DND-41 (cell line): ENCODE measurements at regions not wholly inside any gene's neighbourhood (a gene's known extent, or its start where the extent isn't known, plus 50 kb on each side); places are given as distances from the start of the nearest gene placed in this dataset.
A peak's percentile ranks its signal among the peaks of the same experiment; 100 is the strongest.
"Not testable (repeated sequence)": the region's sequence is repeated elsewhere in the genome, so short reads cannot be mapped to it uniquely, and the experiment has no call there.

Experiments
- ATAC-seq: fragments of 200-7000 bp; cut with Tn5 transposase; 3 replicates; pipeline ENCODE4 v1.9.1; 2021; ENCODE audit warnings: low read depth; ENCODE audit not compliant: insufficient read depth
- DNase-seq: peaks from one replicate; pipeline ENCODE4 v3.0.0-alpha.2; 2020
- H2AFZ ChIP-seq: 2 replicates; pipeline ENCODE4 v1.6.0; 2012; ENCODE audit warnings: low read depth, low read length
- H3K27ac ChIP-seq: 2 replicates; pipeline ENCODE4 v1.5.1; 2012; ENCODE audit warnings: low read length, inconsistent platforms
- H3K27me3 ChIP-seq: fragments of 200-600 bp; sonication (generic); 2 replicates; pipeline ENCODE4 v1.6.0; 2012; ENCODE audit warnings: low read length, mild to moderate bottlenecking, inconsistent platforms; ENCODE audit not compliant: insufficient read depth, poor library complexity
- H3K36me3 ChIP-seq: 2 replicates; pipeline ENCODE4 v1.5.1; 2012; ENCODE audit warnings: low read length, inconsistent platforms; ENCODE audit not compliant: insufficient read depth
- H3K4me1 ChIP-seq: 2 replicates; pipeline ENCODE4 v1.5.1; 2012; ENCODE audit warnings: mild to moderate bottlenecking, low read length; ENCODE audit not compliant: insufficient read depth
- H3K4me2 ChIP-seq: 2 replicates; pipeline ENCODE4 v1.6.0; 2012; ENCODE audit warnings: mild to moderate bottlenecking, moderate library complexity, low read length, inconsistent platforms; ENCODE audit not compliant: insufficient read depth
- H3K4me3 ChIP-seq, 2 experiments: fragments of 200-600 bp in 1 of 2; shearing (Covaris generic) in 1 of 2; 2 replicates each; pipeline ENCODE4 v1.5.1; 2012 to 2016; ENCODE audit warnings: inconsistent platforms in 2 of 2, low read length in 2 of 2, mild to moderate bottlenecking in 2 of 2, low read depth in 1 of 2, moderate library complexity in 1 of 2
- H3K79me2 ChIP-seq: 2 replicates; pipeline ENCODE4 v1.6.0; 2012; ENCODE audit warnings: low read length, inconsistent platforms; ENCODE audit not compliant: insufficient read depth
- H3K9ac ChIP-seq: 2 replicates; pipeline ENCODE4 v1.6.0; 2012; ENCODE audit warnings: low read depth, mild to moderate bottlenecking, inconsistent platforms, low read length, moderate library complexity
- H3K9me3 ChIP-seq: 2 replicates; pipeline ENCODE4 v1.5.1; 2012; ENCODE audit warnings: low read length, moderate library complexity, mild to moderate bottlenecking, inconsistent platforms; ENCODE audit not compliant: insufficient read depth, severe bottlenecking
- H4K20me1 ChIP-seq: 2 replicates; pipeline ENCODE4 v1.6.0; 2012; ENCODE audit warnings: low read length; ENCODE audit not compliant: insufficient read depth
- EZH2 ChIP-seq: IDR thresholded peaks from 3 replicates; pipeline ENCODE4 v1.6.1; 2012; ENCODE audit warnings: borderline replicate concordance, low read depth, mild to moderate bottlenecking, moderate library complexity, low read length, inconsistent platforms; ENCODE audit not compliant: severe bottlenecking
- TF ChIP-seq, protein P1 (sequence below): IDR thresholded peaks from 2 replicates; pipeline ENCODE4 v1.5.1; 2012; ENCODE audit warnings: borderline replicate concordance, low read length, moderate library complexity, mild to moderate bottlenecking; ENCODE audit not compliant: poor library complexity, severe bottlenecking; ENCODE audit errors: extremely low read depth

- Histone ChIP-seq H3K36me3 (no peaks in the 10 kb centered on the region), H3K4me3 (no peak overlapping the region), H3K9me3 (no peaks in the 10 kb centered on the region), H4K20me1 (no peaks in the 10 kb centered on the region), H3K27me3 (no peaks in the 10 kb centered on the region), H3K4me2 (no peak overlapping the region), H3K79me2 (no peaks in the 10 kb centered on the region), H2AFZ (no peak overlapping the region), H3K9ac (no peak overlapping the region), H3K27ac (no peak overlapping the region), H3K4me1 (no peaks in the 10 kb centered on the region)
- no peak for DNase-seq
- no peak for TF ChIP-seq EZH2
- no peak for ATAC-seq
These were observed 59.8 kb upstream of the PRR5 start for GRCh38 chr22:44642096-44642644.

DNA sequence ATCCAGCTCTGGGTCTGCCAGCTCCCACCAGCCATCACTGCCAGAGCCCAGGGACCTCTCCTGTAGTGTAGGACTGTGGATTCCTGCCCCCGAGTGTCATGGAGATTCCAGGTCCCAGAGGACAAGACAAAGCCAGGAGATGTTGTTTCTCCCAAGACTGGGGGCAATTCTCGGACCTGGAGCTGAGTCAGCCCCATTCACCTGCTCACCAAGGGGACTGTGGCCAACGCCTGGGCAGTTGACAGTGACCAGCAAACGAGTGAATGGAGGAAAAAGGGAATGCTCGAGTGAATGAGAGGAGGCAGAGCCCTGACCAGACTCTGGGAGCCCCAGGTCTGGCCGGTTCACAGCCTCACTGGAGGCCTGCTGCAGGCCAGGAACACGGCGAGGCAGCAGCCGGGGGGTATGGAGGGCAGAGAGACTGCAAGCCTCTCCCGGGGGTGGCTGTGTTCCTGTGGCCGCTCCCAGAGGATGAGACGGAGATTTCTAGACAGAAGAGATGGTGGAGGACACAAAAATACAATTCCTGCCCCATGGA, 61.3 kb upstream of the PRR5 start:
- no peak overlapping the region for H3K27ac ChIP-seq
- H3K4me3 ChIP-seq: no peak overlapping the region
- H3K36me3 ChIP-seq: no peaks in the 10 kb centered on the region
- no peaks in the 10 kb centered on the region for H3K9me3 ChIP-seq
- TF ChIP-seq, protein P1, sequence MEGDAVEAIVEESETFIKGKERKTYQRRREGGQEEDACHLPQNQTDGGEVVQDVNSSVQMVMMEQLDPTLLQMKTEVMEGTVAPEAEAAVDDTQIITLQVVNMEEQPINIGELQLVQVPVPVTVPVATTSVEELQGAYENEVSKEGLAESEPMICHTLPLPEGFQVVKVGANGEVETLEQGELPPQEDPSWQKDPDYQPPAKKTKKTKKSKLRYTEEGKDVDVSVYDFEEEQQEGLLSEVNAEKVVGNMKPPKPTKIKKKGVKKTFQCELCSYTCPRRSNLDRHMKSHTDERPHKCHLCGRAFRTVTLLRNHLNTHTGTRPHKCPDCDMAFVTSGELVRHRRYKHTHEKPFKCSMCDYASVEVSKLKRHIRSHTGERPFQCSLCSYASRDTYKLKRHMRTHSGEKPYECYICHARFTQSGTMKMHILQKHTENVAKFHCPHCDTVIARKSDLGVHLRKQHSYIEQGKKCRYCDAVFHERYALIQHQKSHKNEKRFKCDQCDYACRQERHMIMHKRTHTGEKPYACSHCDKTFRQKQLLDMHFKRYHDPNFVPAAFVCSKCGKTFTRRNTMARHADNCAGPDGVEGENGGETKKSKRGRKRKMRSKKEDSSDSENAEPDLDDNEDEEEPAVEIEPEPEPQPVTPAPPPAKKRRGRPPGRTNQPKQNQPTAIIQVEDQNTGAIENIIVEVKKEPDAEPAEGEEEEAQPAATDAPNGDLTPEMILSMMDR: no peak
- TF ChIP-seq EZH2: no peak
- no peaks in the 10 kb centered on the region for H3K27me3 ChIP-seq
- no peak overlapping the region for H3K4me2 ChIP-seq
- H2AFZ ChIP-seq: no peak overlapping the region
- ATAC-seq: no peak
- H3K4me1 ChIP-seq: no peaks in the 10 kb centered on the region
- H3K9ac ChIP-seq: no peak overlapping the region
- H4K20me1 ChIP-seq: no peaks in the 10 kb centered on the region
- no peaks in the 10 kb centered on the region for H3K79me2 ChIP-seq
- no peak for DNase-seq

DNA sequence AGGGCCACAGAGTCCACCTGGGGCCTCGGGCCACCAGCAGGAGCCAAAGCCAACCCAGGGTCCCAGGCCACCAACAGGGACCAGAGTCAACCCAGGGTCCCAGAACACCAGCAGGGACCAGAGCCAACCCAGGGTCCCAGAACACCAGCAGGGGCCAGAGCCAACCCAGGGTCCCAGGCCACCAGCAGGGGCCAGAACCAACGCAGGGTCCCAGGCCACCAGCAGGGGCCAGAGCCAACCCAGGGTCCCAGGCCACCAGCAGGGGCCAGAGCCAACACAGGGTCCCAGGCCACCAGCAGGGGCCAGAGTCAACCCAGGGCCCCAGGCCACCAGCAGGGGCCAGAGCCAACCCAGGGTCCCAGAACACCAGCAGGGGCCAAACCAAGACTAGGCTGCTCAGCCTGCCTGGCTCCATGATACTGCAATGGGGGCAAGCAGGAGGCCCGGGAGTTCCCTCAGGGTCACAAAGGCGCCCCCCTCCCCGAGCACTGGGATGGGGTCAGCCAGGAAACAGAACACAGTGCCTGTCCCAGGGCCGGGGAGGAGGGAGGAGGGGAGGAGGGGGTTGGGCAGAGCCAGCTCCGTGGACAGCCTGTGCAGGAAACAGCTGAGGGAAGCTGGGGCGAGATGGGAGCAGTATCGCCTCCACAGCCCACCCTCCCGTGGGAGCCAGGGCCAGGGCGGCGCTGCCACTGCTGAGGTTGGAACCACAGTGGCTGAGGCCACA, 62.0 kb upstream of the PRR5 start:
- no peaks in the 10 kb centered on the region for H4K20me1 ChIP-seq
- DNase-seq: peak; percentile 51
- peak; percentile 66 for ATAC-seq
- H3K36me3 ChIP-seq: no peaks in the 10 kb centered on the region
- H2AFZ ChIP-seq: no peak overlapping the region
- no peak for TF ChIP-seq EZH2
- TF ChIP-seq, protein P1: no peak
- no peaks in the 10 kb centered on the region for H3K79me2 ChIP-seq
- no peak overlapping the region for H3K9ac ChIP-seq
- no peak overlapping the region for H3K4me3 ChIP-seq
- no peaks in the 10 kb centered on the region for H3K9me3 ChIP-seq
- no peaks in the 10 kb centered on the region for H3K4me1 ChIP-seq
- H3K27ac ChIP-seq: no peak overlapping the region
- H3K27me3 ChIP-seq: no peaks in the 10 kb centered on the region
- H3K4me2 ChIP-seq: no peak overlapping the region

DNA sequence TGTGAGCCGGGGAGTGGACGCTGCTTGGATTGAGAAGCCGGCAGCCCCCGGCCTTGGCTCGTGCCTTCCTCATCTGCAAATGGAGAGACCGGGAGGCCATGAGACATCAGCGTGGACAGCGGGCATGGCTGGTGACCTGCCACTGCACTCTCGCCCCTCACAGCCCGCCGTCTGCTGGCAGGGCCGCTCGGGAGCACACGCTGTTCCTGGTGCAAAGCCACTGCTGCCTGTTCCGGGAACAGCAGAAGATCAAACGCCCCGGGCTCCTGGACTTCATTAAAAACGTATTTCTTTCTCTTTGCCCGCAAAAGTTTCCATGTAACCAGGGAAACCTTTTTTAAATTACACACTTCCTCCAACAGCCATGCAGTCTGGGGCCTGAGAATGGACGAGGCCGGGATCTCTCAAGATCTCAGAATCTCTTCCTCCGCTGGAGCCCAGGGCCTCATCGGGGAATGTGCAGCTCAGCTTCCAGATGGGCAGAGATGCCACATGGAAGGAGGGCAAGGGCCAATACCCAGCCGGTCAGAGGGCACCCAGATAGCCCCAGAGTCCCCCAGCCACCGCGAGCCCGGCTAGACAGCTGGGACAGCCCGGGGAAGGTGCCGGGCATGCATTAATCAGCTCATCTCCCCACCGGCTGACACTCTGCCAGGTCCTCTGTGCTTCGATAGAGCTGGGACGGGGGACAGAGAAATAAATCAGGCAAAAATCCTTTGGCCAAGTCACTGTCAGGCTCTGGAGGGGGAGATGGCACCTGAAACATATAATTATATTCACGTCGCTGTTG, 62.8 kb upstream of the PRR5 start:
- Histone ChIP-seq H3K27ac (no peak overlapping the region), H3K4me2 (no peak overlapping the region), H2AFZ (no peak overlapping the region)

DNA sequence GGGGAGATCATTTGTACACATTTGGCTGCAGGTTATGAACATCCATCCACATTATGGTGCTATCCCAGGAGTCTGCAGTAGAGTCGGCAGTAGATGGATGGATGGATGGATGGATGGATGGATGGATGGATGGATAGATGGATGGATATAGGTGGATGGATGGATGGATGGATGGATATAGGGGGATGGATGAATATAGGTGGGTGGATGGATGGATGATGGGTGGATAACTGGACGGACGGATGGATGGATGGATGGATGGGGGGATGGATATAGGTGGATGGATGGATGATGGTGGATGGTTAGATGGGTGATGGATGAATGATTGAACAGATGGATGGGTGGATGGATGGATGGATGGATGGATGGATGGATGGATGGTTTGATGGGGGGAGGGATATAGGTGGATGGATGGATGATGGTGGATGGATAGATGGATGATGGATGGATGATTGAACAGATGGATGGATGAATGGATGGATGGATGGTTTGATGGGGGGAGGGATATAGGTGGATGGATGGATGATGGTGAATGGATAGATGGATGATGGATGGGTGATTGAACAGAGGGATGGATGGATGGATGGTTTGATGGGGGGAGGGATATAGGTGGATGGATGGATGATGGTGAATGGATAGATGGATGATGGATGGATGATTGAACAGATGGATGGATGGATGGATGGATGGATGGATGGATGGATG, 65.3 kb upstream of the PRR5 start:
- H3K36me3 ChIP-seq, H3K9ac ChIP-seq, H2AFZ ChIP-seq, DNase-seq, H3K9me3 ChIP-seq, H3K4me1 ChIP-seq, H4K20me1 ChIP-seq, H3K79me2 ChIP-seq, H3K27me3 ChIP-seq, H3K27ac ChIP-seq, ATAC-seq, H3K4me2 ChIP-seq, H3K4me3 ChIP-seq: not testable (repeated sequence)

More for the DNA sequence above, 62.8 kb upstream of the PRR5 start:
- Histone ChIP-seq H3K36me3 (no peaks in the 10 kb centered on the region), H3K9ac (no peak overlapping the region), H3K9me3 (no peaks in the 10 kb centered on the region), H3K79me2 (no peaks in the 10 kb centered on the region), H4K20me1 (no peaks in the 10 kb centered on the region), H3K4me1 (no peaks in the 10 kb centered on the region), H3K4me3 (no peak overlapping the region), H3K27me3 (no peaks in the 10 kb centered on the region)
- DNase-seq (no peak), ATAC-seq (no peak)
- TF ChIP-seq, protein P1: no peak
- TF ChIP-seq EZH2: no peak
